T-helper 2 cell treated with Interferon-gamma antibody and Interleukin-4, amounts not matched to agents 100 ng/mL and 5 ng/mL, for 36 hours (primary cell): ENCODE measurements at regions not wholly inside any gene's neighbourhood (a gene's known extent, or its start where the extent isn't known, plus 50 kb on each side); places are given as distances from the start of the nearest gene placed in this dataset.
"Not testable (repeated sequence)": the region's sequence is repeated elsewhere in the genome, so short reads cannot be mapped to it uniquely, and the experiment has no call there.

ENCODE experiments used
- intact Hi-C: fragments of 100-400 bp; cut with micrococcal nuclease; formaldehyde crosslinking; loops from one replicate; pipeline ENCODE4 v1.15.1; 2023

DNA sequence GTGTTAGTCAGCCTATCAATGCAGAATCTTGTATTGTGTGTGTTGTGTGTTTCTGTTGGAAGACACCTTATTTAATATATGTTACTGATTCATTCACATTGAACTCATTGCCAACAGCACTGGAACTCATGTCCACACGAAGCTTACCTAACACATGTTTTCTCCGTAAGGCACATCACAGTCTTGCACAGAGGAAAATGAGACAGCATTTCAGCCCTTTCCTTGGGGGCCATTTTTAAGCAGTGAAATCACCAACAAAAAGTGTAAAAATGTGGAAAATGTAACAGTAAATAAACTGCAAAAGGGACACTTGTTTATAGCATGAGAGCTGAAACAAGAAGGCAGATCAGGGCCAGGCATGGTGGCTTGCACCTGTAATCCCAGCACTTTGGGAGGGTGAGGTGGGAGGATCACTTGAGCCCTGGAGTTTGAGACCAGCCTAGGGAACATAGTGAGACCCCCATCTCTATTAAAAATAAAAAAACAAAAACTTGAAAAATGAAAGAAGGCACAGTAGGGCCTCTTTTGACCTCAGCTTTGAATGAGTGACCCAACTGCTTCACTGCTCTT is 306.0 kb downstream of the MYCN start:
- intact Hi-C loops: no loop called here

DNA sequence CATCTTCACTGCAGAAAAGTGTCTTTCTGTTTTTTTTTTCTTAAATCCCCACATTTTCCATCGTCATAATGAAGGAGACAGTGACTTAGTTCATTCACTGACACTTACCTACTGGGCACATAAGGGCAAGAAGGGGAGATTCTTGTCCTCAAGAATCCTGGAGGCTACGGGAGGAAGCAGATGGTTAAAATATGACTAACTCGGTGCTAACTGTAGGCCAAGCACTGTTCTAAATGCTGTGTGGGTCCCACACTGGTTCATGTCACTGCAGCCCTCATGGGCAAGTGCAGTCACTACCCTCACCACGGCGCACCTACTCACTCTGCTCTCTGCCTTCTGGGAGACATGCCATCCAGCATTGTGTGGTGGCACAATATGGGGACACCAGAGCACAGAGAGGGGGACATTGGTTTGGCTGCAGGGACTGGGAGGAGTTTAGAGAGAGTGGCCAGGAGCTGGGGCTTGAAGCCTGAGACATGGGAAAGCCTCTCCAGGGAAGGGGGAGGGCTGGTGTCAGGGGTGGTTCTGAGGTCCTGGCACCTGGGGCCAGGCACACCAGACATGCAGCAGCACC is 305.2 kb downstream of the MYCN start:
- intact Hi-C loops: no loop called here

DNA sequence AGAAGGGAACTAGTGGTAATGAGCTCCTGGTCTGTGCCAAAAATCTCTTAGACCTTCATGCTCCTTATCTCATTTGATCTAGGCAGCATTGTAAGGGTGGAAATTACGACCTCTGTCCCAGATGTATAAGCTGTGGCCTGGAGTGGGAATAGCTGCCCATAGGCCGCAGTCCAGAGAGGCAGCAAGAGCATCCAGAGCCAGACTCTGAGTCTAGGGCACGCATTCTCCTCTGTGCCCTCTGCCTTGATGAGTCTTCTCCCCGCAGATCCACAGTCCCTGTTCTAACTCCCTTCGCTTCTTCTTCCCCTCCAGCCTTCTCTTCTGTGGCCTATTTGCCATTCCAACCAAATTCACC is 304.6 kb downstream of the MYCN start:
- intact Hi-C loops: no loop called here

DNA sequence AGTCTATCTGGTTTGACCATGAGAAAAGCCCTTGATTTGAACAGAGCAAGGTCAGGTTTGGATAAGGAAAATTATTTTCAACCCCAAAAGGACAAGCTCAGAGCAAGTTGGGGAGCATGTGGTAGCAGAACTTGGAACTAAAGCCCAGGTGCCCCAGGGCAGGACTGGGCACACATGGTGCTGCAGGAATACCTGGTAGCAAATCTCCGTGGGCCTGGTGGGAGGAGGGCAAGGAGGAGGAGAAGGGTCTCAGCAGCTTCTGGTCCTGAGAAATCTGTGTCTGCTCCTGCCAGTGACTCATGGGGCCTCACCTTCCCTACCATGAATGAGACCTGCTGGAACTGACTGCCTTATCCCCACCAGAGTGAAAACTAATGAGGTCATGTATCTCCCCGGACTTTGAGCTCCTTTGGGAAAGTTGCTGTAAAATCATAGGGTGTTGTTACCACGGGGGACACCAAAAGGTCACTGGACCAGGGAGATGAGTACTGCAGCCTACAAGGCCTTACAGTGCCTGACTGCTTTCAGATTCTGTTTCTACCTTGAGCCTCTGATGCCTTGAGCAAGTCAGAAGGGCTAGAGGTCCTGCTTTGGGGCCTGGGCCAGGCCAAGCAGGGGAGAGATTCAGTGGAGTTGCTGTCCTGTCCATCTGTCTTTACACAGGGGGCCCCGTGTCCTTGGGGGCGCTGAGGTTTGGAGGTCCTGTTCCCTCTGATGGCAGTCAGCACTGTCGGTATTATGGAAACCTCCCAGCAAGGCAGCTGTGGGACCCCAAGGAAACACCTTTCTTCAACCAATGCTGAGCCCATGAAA is 304.0 kb downstream of the MYCN start:
- intact Hi-C loops: no loop called here

DNA sequence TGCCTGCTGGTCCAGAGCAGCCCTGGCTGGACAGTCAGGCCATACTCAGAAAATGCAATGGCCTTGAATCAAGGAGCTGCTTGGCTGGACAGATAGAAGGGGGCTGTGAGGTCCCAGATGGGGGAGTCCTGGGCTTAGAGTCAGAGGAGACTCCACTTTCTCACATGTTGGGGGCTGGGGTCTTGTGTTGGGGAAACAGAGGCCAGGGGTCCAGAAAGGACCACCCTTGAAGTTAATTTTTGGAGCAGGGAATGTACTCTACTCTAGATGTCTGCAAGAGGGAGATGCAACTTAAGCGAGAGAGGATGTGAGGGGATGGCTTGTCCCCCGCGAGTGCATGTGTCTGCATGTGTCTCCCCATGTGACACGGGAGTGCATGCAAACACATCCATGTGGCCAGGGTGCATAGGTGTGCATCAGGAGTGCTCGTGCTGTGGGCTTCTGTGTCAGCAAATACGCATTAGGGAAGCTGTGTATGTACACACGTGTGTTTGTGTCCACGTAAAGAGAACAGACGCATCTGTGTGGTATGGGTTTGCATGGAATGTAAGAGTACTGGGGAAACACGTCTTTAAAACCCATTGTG is 303.2 kb downstream of the MYCN start:
- intact Hi-C loops: no loop called here

DNA sequence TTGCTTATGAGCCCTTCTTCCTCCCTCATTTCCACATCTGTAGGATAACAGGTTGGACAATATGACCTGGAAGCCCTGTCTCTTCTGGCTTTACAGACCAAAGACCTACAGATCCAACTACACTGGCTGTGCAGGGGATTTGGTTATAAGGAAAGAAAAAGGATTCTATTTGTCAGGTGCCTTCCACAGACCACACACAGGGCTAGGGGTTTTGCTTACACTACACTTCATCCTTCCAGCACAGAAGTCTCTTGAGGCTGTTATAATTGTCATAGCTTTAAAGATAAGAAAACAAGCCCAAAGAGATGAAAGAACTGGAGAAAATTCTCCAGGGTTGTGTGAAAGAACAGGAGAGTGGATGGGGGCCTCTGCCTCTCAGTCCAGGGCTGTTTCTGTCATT is 302.6 kb downstream of the MYCN start:
- intact Hi-C loops: no loop called here

DNA sequence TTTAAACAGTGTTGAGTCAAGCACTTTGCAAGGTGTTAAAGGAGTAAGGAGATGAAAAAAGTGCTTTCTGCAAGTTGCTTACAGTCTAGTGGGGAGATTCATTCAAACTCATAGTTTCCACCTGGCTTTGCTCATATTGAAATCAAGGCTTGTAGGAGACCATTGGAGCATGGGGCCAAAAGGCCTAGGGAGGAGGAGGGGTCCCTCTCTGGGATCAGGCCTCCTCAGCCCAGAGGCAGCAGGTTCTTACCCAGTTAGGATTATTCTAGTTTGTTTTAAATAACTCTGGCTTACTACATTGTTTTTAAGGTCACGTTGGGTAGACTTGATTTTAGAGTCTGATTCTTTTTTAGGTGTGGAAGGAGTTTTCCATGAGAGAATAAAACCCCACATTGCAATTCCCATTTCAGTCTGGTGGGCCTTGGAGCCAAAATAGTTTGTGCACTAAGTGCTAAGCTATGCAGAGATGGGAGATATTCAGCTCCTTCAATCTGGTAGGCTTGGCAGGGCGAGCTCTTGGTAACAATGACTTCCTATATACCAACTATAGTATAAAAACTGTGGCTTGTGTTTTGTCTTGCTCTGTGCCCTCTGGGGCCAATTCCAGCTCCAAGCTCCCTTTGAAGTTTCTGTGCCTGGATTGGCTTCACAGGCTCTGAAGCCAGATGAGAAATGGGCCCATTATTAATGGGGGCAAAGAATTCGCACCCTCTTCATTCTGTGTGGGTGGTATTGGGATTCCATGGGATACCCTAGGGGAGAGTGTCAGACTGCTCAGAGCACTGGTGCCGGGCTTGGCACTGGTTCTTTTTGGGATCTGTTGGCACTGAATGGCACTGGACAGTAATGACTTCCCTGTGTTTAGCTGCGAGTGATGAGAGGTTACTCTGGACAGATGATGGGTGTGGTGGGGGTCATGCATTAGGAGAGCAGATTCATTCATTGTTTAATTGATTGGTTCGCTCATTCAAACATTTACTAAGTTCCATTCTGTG is 301.1 kb downstream of the MYCN start:
- intact Hi-C loops: no loop called here

DNA sequence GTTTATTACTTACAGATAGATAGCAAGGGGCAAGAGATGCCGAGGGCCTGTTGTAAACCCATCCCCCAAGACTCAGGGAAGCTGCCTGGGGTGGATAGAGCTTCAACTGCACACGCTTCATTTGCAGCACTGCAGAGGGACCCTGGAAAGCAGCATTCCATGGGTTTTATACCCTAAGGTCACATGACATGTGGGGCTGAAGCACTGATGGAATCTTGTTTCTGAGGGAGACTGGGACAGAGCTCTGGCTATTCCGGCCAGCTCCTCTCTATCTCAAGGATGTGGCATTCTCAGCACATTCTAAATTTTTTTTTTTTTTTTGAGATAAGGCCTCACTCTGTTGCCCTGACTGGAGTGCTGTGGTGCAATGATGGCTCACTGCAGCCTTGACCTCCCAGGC is 300.1 kb downstream of the MYCN start:
- intact Hi-C loops: no loop called here

DNA sequence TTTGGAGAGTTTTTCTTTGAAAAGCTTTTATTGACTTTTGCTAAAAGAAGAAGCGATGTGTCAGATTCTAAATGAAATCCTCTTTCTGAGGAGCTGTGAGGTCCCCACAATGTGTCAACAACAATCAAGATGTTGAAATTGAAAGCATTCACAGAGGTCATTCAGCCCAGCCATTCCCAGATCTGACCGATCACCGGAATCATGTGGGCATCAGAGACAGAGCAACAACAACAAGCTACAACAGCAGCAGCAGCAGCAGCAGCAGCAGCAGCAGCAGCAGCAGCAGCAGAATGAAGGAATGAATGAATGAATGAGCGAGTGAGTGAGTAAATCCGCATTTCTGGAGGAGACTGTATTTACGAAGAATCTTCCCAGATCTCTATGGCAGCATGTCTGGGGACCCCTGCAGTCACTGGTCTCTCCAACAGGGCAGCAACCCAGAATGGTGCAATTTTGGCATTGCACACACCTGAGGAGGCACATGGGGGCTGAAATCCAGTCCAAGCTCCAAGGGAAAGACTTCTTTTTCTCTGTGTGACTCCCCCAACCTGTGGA is 299.0 kb downstream of the MYCN start:
- intact Hi-C loops: no loop called here

DNA sequence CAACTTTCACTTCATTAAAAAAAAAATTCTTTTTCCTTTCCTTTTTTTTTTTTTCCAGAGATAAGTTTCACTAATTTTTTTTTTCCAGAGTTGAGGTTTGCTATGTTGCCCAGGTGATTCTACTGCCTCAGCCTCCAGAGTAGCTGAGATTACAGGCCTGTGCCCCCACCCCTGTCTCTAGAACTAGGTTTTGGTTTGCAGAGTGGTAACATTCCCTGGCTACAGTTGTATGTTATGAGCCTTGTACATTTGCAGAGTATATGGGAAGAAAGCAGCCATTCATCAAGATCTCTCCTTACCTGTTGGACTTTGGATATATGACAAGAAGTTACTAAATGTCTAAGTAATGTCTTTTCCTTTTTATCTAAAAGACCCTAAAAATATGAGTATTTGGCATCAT is 298.4 kb downstream of the MYCN start:
- intact Hi-C loops: no loop called here

DNA sequence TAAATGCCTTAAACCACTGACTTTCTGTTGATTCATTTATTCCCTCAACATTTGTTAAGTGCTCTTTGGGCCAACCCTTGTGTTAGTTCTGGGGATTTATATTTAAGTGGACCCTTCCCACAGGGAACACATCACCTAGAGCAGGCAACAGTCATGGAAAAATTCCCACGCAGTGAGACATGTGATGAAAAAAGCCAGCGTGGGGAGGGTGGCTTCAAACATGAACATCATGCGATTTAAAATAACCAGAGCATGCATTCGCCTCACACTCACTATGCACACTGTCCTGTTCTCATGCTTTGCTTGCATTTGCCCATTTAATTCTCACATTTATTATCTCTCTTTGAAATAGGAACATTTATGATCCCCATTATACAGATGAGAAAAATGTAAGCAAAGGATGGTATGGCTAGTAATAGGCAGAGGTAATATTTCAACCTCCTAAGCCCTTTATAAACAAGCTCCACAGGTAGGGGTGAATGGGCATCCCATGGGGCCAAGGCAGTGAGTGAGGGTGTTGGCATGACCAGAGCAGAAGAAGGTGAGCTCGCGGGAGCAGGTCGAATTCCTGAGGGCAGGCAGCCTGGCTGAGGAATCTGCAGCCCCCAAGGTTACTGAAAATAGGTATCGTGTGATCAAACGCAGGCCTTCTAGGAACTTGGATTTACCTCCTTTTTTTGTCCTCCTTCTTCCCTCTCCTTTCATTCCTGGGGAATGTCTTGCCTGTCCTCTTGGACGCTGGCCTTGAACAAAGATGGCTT is 297.8 kb downstream of the MYCN start:
- intact Hi-C loops: no loop called here

DNA sequence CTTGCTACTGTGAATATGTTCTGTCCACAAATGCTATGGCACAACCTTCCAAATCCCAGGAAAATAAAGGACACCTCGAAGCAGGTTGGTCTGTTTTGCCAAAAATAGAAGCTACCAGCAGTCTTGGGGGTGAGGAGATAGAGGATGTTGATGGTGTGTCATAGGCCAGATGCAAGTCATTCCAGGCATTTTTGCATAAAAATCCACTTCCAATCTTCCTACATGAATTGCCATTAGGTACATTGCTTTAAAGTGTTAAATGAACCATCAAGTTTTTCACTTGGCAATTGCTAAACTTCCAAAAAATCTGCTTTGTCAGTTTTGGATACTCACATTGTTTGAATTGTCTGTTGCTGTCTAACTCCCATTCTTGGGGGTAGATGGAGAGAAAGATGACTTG is 295.4 kb downstream of the MYCN start:
- intact Hi-C loops: no loop called here

DNA sequence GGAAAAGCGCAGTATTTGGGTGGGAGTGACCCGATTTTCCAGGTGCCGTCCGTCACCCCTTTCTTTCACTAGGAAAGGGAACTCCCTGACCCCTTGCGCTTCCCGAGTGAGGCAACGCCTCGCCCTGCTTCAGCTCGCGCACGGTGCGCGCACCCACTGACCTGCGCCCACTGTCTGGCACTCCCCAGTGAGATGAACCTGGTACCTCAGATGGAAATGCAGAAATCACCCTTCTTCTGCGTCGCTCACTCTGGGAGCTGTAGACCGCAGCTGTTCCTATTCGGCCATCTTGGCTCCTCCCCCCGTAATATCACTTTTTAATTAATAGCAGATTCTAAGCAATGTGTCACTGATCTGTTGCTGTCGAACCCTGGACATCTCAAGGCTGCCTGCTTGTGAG is 294.9 kb downstream of the MYCN start:
- intact Hi-C loops: not testable (repeated sequence)

DNA sequence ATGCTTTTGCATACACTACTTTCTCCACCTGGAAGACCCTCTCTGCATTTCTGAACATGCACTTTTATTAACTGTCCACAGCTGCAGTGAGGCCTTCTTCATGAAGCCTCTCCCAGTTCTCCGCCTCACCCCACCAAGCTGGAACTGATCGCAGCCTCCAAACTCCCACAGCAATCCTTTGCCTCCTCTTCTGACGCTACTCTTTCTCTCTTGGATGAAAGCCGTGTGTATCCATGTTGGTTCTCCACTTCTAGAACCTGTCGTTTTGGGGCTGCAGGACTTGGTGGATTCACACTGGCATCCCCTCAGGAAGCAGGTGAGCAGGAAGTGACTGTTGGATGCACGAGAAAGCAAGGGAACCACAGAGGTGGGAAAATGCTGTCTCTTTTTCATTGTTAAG is 288.6 kb downstream of the MYCN start:
- intact Hi-C loops: no loop called here

DNA sequence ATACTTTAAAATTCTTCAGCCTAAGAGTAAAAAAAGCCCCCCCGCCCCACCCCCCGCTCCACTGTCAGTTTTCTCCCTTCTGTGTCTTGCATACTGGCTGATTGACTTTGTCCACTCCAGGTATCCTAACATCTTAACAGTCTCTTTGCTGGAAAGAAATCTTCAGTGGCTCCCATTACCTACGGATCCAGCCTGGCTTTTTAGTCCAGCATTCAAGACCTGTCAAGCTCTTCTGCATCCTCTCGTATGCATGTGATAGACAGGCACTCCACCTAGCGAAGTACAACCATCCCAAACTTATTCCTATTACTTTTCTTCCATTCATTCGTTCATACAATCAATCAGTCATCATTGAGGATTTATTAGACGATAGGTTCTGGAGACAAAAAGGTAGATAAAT is 288.1 kb downstream of the MYCN start:
- intact Hi-C loops: no loop called here

DNA sequence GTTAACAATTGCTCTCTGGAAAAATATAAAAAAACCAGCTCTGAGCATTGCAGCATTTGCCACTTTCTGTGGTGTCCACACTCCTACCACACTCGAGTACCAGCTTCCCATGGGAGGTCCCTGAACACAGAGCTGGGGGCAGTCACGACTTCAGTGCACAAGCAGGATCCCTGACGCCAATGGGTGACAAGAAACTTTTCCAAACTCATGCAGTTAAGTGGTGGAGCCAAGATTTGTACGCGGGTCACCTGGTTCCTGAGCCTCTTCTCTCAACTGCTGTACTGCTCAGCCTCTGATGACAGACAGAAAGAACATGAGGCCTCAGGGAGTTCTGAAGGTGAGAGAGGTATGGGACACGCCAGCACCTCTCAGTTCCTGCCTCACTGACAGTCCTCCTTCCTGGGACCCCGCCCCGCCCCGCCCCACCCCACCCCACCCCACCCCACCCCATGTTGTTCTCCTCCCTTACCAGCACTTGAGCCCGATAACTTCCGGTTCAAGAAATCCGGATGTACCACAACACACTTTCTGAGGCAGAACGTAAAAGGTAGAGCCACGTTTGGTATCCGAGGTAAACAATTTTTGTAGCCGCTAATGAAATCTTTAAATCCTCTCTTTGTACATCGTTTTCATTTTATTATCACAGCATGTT is 287.6 kb downstream of the MYCN start:
- intact Hi-C loops: no loop called here

DNA sequence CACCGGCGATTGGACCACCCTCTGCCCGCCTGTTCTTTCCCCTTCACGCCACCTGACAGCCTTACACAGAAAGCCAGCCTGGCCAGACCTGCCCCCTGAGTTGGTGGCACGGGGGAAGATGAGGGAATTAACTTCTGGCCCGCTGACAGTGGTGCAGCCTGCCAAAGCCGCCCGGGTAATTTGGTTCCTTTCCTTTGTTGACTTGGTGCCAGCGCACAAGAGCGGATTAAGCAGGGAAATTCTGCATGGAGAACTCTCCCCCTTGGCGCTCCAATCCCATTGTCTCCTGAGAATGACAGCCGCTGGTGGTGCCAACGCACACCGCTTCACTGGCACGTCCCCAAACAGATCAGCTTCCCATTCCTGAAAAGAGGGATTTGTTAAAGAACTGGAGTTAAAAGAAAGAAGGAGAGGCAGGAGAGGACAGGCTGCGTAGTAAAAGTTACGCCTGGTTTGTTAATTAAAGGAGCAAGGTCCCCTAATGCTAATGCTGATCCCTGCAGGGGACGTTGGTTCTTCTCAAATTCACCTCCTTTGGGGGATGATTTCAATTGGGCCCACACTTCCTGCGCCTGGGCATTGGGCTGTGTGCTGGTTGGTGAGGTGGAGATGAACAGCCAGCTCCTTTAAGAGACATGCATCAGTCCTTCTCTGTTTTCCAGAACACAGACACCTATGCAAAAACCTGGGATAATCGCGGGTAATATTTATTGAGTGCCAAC is 286.8 kb downstream of the MYCN start:
- intact Hi-C loops: no loop called here

DNA sequence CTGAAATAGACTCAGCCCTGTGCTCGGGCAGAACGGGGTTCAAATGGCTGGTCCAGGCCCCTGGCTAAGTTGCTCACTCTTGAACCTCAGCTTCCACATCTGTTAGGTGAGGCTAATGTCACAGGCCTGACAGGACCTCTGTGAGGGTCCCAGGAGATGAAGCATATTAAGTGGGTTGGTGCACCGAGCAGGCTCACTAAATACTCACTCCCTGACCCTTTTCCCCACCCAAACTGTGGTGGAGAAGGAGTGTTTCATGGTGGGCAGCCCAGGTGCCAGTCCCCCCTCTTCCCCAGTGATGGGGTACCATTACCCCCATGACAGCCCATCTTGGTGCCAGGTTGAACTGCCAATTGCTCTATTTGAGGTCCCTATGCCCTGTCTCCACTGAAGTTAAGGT is 286.0 kb downstream of the MYCN start:
- intact Hi-C loops: no loop called here

DNA sequence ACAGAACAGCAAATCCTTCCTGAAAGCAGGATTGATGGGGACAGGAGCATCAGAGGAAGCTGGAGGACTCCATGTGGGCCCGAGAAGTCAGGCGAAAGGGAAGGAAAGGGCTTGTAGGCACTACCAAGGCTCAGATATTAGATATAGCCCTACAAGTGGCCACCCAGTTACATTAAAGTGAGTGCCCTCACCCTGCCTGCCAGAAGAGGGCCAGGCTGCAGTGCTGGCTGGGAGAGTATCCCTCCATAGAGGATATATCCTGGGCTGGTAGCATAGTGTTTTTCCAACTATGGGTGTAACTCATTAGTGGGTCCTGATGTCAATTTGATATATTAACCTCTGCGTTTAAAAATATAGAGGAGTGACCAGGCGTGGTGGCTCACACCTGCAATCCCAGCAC is 285.2 kb downstream of the MYCN start:
- intact Hi-C loops: no loop called here
